NOMO-1 treated with DMSO at 0.1 percent for 48 hours (cell line): ENCODE measurements at regions not wholly inside any gene's neighbourhood (a gene's known extent, or its start where the extent isn't known, plus 50 kb on each side); places are given as distances from the start of the nearest gene placed in this dataset.
A peak's percentile ranks its signal among the peaks of the same experiment; 100 is the strongest.

Experiments
- DNase-seq: peaks from one replicate; lab custom pipeline; 2025; ENCODE audit not compliant: unreplicated experiment; lab: John Stamatoyannopoulos, UW

DNA sequence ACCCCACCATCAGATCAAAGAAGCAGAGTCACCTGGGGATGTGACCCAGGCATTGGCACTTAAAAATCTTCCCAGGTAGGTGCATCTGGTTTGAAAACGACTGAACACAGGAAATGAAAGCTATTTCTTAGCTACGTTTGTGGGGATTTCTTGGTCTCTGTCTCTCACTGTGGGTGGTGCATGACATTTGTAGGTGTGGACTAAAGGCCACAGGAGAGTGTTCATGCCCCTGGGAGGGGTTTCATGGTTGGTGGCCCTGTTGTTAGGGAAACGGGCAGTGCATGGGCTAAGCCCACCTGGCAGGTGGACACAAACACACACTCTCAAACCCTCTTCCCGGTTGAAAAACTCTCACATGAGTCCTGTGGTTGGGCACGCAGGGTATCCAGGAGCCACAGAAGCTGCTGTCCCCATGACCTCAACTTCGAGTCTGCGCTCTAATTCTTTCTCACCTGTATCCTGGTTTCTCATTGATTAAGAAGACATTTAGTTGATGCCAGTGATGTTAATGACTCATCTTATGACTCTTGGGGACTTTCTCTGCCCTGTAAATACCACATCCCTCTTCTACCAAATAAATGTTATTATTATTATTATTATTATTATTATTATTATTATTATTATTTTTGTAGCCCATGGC, 119.4 kb downstream of the MRPS6 start:
- DNase-seq = no peak

DNA sequence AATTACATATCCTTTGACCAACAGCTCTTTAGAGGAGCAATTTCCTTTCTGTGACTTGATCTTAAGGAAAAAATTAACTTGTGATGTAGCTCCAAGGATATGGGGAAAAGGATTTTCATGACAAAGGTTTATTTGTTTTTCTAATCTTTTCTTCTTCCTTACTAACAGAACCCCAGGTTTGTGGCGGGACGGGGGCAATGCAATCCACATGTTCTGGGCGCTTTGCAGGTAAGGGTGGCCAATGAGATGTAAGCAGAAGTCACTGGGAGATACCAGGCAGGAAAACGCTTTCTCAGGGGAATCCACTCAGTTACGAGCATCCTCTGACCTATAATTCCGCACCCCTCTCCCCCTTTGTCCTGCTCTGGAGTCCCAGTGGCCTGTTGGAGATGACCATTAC, 122.0 kb downstream of the MRPS6 start:
- DNase-seq = no peak

DNA sequence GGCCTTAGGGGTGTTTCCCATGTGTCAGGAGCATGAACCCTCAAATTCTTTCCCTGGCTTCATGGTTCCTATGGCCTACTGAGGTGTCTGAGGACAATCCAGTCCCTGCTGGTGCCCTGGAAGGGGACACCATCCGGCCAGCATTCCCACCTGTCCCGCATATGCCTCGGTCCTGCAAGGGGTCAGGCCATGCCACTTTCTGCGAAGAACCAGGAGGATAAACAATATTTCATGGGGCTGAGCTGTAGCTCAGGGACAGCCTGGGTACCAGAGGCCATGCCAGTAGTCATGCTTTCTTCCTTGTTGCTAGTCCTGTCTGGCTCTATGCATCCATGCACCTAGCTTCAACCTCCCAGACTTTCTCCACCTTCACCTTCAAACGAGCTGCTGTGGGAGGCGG, 123.6 kb downstream of the MRPS6 start:
- no peak for DNase-seq

DNA sequence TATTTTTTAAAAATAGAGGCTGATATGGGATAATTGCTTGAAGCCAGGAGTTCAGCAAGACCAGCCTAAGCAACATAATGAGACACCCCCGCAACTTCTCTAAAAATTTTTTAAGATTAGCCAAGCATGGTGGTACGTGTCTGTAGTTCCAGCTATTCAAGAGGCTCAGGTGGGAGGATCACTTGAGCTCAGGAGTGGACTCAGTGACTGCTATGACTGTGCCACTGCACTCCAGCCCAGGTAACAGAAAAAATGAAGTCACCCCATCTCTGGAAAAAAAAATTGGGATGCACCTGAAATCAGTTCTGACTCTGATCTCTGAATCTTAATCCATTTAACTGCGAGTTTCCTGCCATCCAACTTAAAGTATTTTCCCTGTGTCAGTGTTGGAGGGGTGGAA, 124.2 kb downstream of the MRPS6 start:
- DNase-seq = peak; percentile 9

DNA sequence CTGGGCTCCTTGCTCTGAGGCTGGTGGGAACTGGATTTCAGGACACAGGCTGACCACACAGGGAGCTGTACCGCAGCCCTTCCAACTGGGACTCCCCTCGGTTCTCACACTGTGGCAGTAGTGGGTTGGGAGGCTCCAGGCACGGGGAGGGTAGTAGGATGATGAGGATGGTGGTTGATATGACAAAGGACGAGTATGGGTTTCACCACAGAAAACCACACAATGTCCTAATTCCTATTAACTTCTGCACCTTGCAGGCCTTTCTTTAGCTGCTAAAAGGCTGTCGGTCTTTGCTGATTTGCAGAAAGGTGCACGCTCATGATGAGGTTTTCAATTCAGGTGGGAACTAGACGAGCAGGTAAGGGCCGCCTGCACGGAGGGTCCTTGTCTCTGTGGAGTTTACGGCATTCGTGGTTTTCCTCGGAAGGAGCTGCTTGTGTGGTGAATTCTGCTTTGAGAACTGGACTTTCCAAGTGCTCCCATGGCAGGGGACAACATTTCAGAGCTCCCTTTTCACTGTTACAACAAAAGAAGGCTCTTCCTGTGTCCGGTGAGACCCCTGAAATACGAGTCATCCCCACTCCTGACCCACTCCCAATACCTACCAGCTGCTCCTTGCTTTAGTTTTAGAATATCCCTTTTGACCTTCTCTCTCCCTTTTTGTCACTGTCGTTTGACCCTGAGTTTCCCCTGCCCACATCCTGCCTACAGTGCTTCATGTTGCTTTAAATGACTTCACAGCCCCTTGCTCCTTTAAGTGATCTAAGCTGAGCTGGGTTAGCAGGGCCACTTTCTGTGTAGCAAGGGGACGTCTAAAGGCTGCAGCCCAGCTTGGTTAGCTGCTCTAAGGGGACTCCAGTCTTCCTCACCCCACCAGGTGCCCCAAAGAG, 125.1 kb downstream of the MRPS6 start:
- peak; percentile 34 for DNase-seq

DNA sequence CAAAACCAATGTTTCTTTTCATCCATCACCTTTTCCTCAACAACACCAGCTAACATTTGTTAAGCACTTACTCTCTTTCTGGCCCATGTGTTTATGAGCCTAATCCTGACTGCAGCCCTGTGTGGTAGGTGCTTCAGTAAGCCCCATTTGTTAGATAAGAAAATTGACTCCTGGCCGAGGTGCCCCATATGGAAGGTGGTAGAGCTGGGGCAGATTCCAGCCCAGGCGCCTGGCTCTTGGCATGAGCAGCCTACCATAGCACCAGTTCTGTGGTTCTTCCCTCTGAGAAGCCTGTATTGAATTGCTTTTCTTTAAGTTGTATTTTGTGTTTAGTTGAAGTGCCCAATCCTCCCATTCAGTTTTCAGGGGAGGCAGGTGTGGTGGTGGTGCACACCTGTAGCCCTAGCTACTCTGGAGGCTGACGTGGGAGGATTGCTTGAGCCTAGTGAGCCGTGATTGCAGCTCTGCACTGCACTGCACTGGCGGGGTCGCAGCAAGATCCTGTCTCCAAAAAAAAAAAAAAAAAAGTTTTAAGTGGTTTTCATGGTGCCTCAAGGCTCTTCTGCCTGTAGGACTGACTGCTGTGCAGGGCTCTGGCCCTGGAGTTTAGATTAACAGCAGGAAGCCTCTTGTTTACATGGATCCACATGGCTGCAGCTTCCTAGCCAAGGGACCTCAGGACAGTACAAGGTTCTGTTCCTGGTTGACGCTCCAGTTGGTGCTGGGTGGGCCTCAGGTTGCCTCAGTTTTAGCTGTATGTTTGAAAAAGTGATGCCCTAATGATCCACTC, 125.9 kb downstream of the MRPS6 start:
- DNase-seq = no peak

DNA sequence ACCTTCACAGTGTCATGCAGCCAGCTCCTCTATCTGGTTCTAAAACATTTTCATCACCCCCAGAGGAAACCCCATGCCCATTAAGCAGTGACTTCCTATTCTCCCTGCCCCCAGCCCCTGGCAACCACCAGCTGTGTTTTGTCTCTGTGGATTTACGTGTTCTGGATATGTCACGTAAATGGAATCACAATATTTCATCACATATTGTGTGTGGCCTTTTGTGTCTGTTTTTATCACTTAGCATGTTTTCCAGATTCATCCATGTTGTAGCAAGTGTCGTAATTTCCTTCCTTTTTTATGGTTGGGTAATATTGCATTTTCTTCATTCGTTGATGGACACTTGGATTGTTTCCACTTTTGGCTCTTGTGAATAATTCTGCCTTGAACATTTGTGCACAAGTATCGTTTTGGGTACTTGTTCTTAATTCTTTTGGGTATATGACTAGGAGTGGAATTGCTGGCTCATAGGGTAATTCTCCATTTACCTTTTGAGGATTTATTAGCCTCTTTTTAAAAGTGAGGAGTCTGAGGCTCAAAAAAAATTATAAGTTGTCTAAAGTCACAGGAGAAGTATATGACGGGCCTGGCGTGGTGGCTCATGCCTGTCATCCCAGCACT, 127.0 kb downstream of the MRPS6 start:
- peak; percentile 87 for DNase-seq

DNA sequence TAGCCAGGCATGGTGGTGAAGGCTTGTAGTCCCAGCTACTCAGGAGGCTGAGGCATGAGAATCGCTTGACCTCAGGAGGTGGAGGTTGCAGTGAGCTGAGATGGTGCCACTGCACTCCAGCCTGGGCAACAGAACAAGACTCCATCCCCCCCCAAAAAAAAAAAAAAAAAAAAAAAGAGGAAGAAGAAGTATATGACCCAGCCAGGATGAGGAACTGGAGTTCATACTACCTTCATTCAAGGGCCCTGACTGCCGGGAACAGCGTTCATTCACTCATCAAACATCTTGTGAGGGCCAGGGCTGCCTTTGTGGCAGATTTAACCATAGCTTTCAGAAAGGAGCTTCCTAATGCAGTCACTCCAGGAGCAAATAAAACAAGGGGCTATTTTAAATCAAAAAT, 127.6 kb downstream of the MRPS6 start:
- peak; percentile 70 for DNase-seq

DNA sequence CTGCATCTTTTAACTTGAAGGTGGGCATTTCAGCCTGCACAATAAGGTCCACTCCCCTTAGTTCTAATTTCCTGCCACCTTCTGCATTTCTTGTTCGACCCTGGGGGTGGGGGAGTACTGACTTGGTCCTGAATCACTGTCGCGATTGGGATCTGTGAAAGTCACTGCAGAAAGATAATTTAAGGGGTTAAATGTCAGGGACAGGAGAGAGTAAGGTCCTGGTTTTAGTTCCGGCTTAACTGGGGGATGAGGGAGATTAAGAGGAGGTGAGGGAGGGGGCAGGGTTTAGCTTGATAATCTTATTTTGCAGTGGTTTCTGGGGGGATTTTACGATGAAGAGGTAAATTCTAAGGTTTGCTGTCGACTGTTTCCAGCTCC, 128.1 kb downstream of the MRPS6 start:
- no peak for DNase-seq

DNA sequence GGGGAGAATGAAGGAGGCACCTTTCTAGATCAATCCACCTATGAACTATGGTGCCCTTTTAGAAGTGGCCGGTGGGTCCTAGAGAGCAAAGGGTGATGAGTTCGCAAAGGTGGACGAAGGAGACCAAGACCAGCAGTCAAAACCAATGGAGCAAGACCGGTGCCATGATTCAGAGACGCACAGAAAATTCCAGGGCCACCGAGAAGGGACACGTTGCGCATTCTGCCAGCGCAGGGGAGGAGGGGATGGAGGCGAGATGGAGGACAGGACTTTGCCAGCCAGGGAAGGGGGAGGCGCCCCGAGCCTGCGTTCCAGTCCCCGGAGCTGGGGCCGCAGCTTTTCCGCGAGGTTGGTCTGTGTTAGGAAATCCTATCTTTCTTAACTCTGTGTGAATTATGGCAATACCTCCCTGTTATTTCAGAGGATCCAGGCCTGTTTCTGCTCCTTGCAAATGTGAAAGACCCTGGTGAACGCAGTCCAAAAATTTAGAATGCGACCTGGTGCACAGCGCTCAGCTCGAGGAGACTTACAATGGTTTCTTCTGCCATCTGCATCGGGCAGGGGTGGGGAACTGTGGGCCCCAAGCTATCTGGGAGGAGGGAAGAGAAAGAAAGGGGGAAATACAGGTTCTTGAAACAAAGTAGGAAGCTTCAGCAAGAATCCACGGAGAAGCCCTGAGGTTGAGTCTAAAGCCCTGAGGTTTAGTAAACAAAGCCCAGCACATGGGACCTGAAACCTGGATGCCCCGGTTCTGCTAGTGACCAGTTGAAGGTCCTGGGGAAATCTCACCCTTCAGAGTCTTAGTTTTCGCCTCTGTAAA, 129.4 kb downstream of the MRPS6 start:
- peak; percentile 51 for DNase-seq

DNA sequence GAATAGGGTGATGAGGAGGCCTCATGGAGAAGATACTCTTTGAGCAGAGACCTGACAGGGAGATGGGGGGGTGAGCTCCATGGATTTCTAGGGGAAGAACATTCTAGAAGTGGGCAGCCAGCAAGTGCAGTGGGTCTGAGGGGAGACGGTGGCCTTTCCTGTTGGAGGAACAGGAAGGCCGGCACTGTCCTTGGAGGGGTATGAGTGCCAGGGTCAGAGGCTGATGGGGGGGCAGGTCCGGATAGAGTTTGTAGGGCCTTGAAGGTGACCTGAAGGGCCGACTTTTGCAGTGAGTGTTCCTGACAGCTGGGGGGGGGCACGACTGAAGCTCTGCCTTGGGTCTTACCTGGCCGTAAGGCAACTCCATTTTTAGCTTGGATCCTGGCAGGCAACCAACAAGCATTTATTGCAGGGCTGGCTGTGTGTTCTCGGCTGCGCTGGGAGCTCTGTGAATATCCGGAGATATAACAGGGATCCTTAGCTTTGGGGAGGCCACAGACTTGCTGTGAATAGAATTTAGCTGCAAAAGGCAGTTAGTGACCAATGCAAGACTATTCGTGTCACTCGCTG, 130.6 kb downstream of the MRPS6 start:
- no peak for DNase-seq

DNA sequence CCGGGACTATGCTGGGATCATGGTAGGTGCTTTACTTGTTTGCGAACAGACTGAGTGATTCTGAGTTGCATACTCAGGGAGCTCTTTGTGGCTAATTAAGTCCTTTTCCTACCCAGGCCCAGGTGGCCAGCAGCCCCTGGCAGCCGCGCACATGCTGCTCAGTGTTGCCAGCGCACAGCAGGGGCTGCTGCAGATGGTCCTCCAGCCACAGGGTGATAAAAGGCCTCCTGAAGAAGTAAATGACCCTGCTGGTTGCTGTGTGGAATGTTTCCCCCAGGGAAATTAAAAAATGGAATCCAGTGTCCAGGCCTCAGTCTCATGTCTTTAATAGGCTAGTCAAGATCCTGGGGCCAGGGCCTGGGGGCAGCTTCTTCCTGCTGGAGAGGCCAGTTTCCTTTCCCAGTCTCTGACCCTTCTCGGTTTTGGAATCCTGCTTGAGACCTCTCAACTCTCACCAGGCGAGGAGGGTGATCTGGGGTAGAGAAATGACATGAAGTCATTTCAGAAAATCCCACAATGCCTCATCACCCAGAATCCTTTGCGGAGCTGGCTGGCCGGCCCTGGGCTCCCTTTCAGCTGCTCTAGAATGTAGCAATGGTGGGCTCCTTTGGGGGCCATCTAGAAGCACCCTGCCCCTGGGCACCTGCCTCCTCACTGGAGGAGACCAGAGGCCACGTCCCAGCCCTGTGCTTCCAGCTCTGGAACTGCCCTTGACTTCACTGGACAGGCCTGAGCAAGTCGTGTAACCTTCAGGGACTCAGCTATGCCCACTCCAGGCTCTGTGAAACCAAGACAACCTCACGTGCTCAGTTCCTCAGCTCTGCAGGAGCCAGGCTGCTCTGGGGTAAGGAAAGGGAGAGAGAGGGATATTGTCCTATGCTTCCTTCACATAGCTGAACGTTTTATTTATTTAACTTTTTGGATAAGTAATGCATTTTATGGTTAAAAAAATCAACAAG, 131.4 kb downstream of the MRPS6 start:
- no peak for DNase-seq

DNA sequence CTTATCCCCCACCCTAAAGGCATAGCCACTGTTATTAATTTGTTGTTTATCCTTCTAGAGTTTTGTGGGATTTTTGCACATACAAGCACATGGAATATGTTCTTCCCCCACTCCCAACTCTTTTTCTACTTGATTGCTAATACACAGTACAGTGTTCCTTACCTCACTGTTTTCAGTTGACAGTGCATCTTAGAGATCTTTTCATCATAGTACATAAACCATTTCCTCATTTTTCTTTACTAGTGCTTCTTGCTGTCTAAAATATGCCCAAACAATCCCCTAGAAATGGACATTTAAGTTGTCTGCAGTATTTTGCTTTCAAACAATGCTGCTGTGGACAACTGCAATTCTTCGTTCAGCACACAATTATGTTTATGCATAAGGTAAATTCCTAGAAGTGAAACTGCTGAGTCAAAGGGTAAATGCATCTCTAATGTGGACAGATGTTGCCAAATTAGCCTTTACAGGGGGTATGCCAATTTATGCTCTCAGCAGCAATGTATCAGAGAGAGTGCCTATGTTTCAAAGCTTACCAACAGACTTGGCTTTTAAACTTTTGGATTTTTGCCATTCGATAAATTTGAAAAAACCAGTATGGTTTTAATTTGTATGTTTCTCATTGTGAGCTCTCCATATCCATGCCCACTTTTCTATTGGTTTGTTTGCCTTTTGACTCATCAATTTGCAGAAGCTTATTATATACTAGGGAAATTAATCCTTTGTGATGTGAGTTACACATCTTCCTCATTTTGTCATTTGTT, 132.6 kb downstream of the MRPS6 start:
- peak; percentile 88 for DNase-seq

DNA sequence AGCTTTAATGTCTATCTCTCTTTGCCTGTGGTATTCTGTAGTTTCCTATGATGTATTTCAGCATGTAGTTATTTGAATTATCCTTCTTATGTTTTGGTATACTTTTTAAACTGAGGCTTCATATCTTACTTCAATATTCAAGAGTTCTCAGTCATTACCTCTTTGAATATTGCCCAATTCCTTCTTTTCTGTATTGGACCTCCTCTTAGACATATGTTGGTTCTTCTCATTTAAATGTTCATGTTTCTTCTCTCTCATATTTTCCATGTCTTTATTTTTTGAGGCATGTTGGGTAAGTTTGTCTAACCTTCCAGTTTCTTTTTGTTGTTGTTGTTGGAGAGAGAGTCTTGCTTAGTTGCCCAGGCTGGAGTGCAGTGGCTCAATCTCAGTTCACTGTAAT, 140.6 kb downstream of the MRPS6 start:
- no peak for DNase-seq

DNA sequence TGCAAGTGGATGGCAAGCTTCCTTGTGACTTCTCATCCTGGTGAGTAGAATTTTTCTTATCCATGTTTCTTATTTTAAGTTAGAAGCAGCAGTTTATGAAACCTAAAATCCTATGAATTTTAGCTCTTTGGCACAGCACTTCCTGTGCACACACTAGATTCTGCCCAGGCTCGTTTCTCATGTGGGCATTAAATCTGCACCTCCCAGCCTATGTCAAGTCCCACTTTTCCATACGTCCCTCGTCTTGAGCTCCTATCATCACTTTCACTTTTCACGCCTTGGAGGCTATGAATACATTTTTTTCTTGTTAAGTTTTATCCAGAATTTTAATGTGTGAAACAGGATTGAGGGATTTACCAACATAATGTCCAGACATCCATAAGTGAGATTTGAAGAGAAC, 142.1 kb downstream of the MRPS6 start:
- DNase-seq = no peak

DNA sequence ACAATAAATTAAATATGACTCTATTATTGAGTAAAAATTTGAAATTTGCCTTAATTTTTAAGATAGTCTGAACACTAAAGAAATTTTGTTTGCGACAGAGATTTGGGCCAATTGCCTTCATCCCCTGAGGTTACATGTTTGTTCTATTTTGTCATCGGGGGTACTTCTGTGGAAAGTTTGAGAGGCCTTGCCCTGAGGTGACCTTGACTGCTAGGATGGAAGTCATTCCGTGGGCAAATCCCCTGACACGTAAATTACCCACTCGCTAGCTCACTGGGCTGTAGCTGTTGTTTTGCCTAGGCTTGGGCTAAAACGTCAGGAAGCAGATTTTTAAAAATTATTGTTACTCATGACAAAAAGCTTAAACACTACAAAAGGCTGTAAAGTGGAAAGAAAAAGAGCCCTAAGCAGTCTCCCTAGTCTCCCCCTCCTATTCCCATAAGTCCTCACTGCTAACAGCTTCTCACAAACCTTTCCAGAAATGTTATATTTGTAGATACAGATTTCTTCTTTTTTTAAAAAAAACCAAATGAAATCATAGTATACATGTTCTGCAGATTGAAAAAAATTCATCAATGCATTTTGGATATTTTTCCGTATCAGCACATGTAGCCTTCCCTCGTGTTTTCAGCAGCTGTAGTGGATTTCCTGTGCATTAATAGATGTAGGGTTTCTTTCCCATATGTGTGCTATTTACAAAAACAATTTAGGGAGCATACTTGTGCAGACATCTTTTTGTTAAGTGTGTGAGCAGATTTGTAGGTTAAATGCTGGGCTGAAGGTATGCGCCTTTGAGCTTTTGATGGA, 142.7 kb downstream of the MRPS6 start:
- DNase-seq = no peak

DNA sequence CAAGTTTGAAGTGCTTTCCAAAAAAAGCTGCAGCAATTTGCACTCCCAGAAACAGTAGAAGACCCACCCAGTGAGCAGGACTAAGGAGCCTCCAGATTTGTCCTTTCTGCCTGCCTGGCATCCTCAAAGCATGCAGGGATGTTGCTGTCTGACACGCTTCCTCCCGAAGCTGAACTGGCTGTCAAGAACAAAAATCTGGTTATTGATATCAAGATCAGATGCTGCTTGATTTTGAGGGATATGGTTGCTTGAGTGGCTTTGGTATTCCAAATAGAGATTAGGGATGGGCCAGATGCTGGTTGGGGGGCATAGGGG, 143.3 kb downstream of the MRPS6 start:
- no peak for DNase-seq

DNA sequence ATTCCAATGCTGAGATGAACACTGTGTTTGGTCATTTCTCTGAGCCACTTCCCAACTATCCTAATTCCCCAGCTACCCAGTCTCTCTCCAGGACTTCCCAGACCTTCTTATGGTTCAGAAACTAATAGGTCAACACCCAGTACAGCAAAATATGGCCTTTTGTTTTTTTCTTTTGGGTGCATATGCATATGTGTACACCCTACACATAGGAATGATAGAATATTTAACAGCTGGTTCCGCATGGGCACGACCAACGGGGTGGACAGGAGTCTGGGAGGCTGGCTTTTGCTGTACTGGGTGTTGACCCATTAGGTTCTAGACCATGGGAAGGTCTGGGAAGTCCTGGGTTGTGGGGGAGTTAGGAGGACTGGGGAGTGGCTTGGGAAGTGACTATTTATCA, 143.9 kb downstream of the MRPS6 start:
- DNase-seq = no peak
